ENCODE measurements at regions not wholly inside any gene's neighbourhood (a gene's known extent, or its start where the extent isn't known, plus 50 kb on each side); places are given as distances from the start of the nearest gene placed in this dataset.

GRCh38 chr9:25904701-25905100 is 226.5 kb upstream of the TUSC1 start:
- Mint-ChIP-seq H3K27ac (no peak overlapping the region), H3K36me3 (ENCODE audit: low read depth) (no peaks in the 10 kb centered on the region), H3K4me1 (no peaks in the 10 kb centered on the region), H3K9me3 (peaks cover 35% of the 10 kb centered on the region), H3K4me3 (no peak overlapping the region), H3K27me3 (no peaks in the 10 kb centered on the region)
- DNase-seq, result no peak
- no peak for ATAC-seq

- Mint-ChIP-seq H3K36me3 (ENCODE audit: low read depth) (no peaks in the 10 kb centered on the region), H3K4me1 (no peaks in the 10 kb centered on the region)
These were observed 213.3 kb upstream of the TUSC1 start for GRCh38 chr9:25891527-25891926.

GRCh38 chr9:25889661-25890060 is 211.4 kb upstream of the TUSC1 start:
- Mint-ChIP-seq H3K4me3 (no peak overlapping the region), H3K27me3 (no peaks in the 10 kb centered on the region), H3K27ac (no peak overlapping the region), H3K4me1 (no peaks in the 10 kb centered on the region), H3K9me3 (peaks cover 15% of the 10 kb centered on the region), H3K36me3 (ENCODE audit: low read depth) (no peaks in the 10 kb centered on the region)
- no peak for ATAC-seq
- DNase-seq, result no peak

More at GRCh38 chr9:25891527-25891926, 213.3 kb upstream of the TUSC1 start:
- Mint-ChIP-seq H3K27me3 (no peaks in the 10 kb centered on the region), H3K4me3 (no peak overlapping the region), H3K27ac (no peak overlapping the region), H3K9me3 (peaks cover 22% of the 10 kb centered on the region)
- ATAC-seq (no peak), DNase-seq (no peak)

- Mint-ChIP-seq H3K4me1 (no peaks in the 10 kb centered on the region), H3K4me3 (no peak overlapping the region), H3K27ac (no peak overlapping the region), H3K9me3 (peaks cover 13% of the 10 kb centered on the region), H3K27me3 (no peaks in the 10 kb centered on the region), H3K36me3 (ENCODE audit: low read depth) (no peaks in the 10 kb centered on the region)
- DNase-seq, result no peak
- ATAC-seq, result no peak
These were observed 198.0 kb upstream of the TUSC1 start for GRCh38 chr9:25876248-25876647.

GRCh38 chr9:25864509-25864908 is 186.3 kb upstream of the TUSC1 start:
- DNase-seq (no peak), ATAC-seq (no peak)
- Mint-ChIP-seq H3K9me3 (peaks cover 17% of the 10 kb centered on the region), H3K27ac (no peak overlapping the region), H3K4me3 (no peak overlapping the region), H3K4me1 (no peaks in the 10 kb centered on the region), H3K27me3 (no peaks in the 10 kb centered on the region), H3K36me3 (ENCODE audit: low read depth) (no peaks in the 10 kb centered on the region)

- Mint-ChIP-seq H3K27me3 (no peaks in the 10 kb centered on the region), H3K9me3 (peaks cover 13% of the 10 kb centered on the region), H3K27ac (no peak overlapping the region), H3K4me1 (no peaks in the 10 kb centered on the region), H3K4me3 (no peak overlapping the region), H3K36me3 (ENCODE audit: low read depth) (no peaks in the 10 kb centered on the region)
- no peak for DNase-seq
- no peak for ATAC-seq
These were observed 183.2 kb upstream of the TUSC1 start for GRCh38 chr9:25861421-25861820.

- no peaks in the 10 kb centered on the region for H3K27me3 Mint-ChIP-seq
- no peak for DNase-seq
- no peak overlapping the region for H3K4me3 Mint-ChIP-seq
- no peak overlapping the region for H3K27ac Mint-ChIP-seq
- peaks cover 21% of the 10 kb centered on the region for H3K9me3 Mint-ChIP-seq
- ATAC-seq, result no peak
- H3K36me3 Mint-ChIP-seq (ENCODE audit: low read depth), result no peaks in the 10 kb centered on the region
- H3K4me1 Mint-ChIP-seq, result no peaks in the 10 kb centered on the region
These were observed 178.9 kb upstream of the TUSC1 start for GRCh38 chr9:25857147-25857546.

- no peak for ATAC-seq
- Mint-ChIP-seq H3K36me3 (ENCODE audit: low read depth) (no peaks in the 10 kb centered on the region), H3K4me1 (no peaks in the 10 kb centered on the region)
These were observed 172.6 kb upstream of the TUSC1 start for GRCh38 chr9:25850803-25851202.

GRCh38 chr9:25845867-25846266 is 167.6 kb upstream of the TUSC1 start:
- no peak overlapping the region for H3K4me3 Mint-ChIP-seq
- H3K27ac Mint-ChIP-seq, result no peak overlapping the region
- no peaks in the 10 kb centered on the region for H3K36me3 Mint-ChIP-seq (ENCODE audit: low read depth)
- DNase-seq (no peak), ATAC-seq (no peak)
- H3K4me1 Mint-ChIP-seq, result no peaks in the 10 kb centered on the region
- peaks cover 8% of the 10 kb centered on the region for H3K9me3 Mint-ChIP-seq
- H3K27me3 Mint-ChIP-seq, result no peaks in the 10 kb centered on the region

More at GRCh38 chr9:25850803-25851202, 172.6 kb upstream of the TUSC1 start:
- Mint-ChIP-seq H3K27ac (no peak overlapping the region), H3K27me3 (no peaks in the 10 kb centered on the region), H3K4me3 (no peak overlapping the region), H3K9me3 (peaks cover 27% of the 10 kb centered on the region)
- DNase-seq, result no peak

- no peaks in the 10 kb centered on the region for H3K27me3 Mint-ChIP-seq
- DNase-seq (no peak), ATAC-seq (no peak)
- no peak overlapping the region for H3K4me3 Mint-ChIP-seq
- no peaks in the 10 kb centered on the region for H3K4me1 Mint-ChIP-seq
- no peak overlapping the region for H3K27ac Mint-ChIP-seq
- H3K36me3 Mint-ChIP-seq (ENCODE audit: low read depth), result no peaks in the 10 kb centered on the region
- peaks cover 26% of the 10 kb centered on the region for H3K9me3 Mint-ChIP-seq
These were observed 152.1 kb upstream of the TUSC1 start for GRCh38 chr9:25830381-25830780.

GRCh38 chr9:25827626-25828025 is 149.4 kb upstream of the TUSC1 start:
- no peak overlapping the region for H3K4me3 Mint-ChIP-seq
- DNase-seq (no peak), ATAC-seq (no peak)
- no peak overlapping the region for H3K27ac Mint-ChIP-seq
- H3K9me3 Mint-ChIP-seq, result peaks cover 47% of the 10 kb centered on the region
- no peaks in the 10 kb centered on the region for H3K4me1 Mint-ChIP-seq
- no peaks in the 10 kb centered on the region for H3K27me3 Mint-ChIP-seq
- H3K36me3 Mint-ChIP-seq (ENCODE audit: low read depth), result no peaks in the 10 kb centered on the region

- Mint-ChIP-seq H3K27me3 (no peaks in the 10 kb centered on the region), H3K27ac (no peak overlapping the region), H3K4me1 (no peaks in the 10 kb centered on the region), H3K9me3 (peaks cover 6% of the 10 kb centered on the region), H3K36me3 (ENCODE audit: low read depth) (no peaks in the 10 kb centered on the region), H3K4me3 (no peak overlapping the region)
- ATAC-seq, result no peak
- no peak for DNase-seq
These were observed 138.2 kb upstream of the TUSC1 start for GRCh38 chr9:25816439-25816838.

- Mint-ChIP-seq H3K27me3 (no peaks in the 10 kb centered on the region), H3K4me3 (no peak overlapping the region), H3K36me3 (ENCODE audit: low read depth) (no peaks in the 10 kb centered on the region), H3K27ac (no peak overlapping the region), H3K9me3 (peaks cover 4% of the 10 kb centered on the region), H3K4me1 (no peaks in the 10 kb centered on the region)
- DNase-seq (no peak), ATAC-seq (no peak)
These were observed 135.8 kb upstream of the TUSC1 start for GRCh38 chr9:25814023-25814422.

GRCh38 chr9:25813478-25813877 is 135.2 kb upstream of the TUSC1 start:
- no peak for ATAC-seq
- Mint-ChIP-seq H3K27ac (no peak overlapping the region), H3K36me3 (ENCODE audit: low read depth) (no peaks in the 10 kb centered on the region), H3K4me3 (no peak overlapping the region), H3K9me3 (peaks cover 7% of the 10 kb centered on the region), H3K27me3 (no peaks in the 10 kb centered on the region), H3K4me1 (no peaks in the 10 kb centered on the region)
- no peak for DNase-seq

GRCh38 chr9:25808554-25808953 is 130.3 kb upstream of the TUSC1 start:
- Mint-ChIP-seq H3K4me1 (no peaks in the 10 kb centered on the region), H3K27me3 (no peaks in the 10 kb centered on the region), H3K9me3 (peaks cover 8% of the 10 kb centered on the region), H3K4me3 (no peak overlapping the region), H3K36me3 (ENCODE audit: low read depth) (no peaks in the 10 kb centered on the region), H3K27ac (no peak overlapping the region)
- no peak for DNase-seq
- ATAC-seq, result no peak

GRCh38 chr9:25804856-25805255 is 126.6 kb upstream of the TUSC1 start:
- no peak overlapping the region for H3K27ac Mint-ChIP-seq
- ATAC-seq (no peak), DNase-seq (no peak)
- H3K4me1 Mint-ChIP-seq, result no peaks in the 10 kb centered on the region
- no peaks in the 10 kb centered on the region for H3K36me3 Mint-ChIP-seq (ENCODE audit: low read depth)
- peaks cover 13% of the 10 kb centered on the region for H3K9me3 Mint-ChIP-seq
- H3K27me3 Mint-ChIP-seq, result no peaks in the 10 kb centered on the region
- no peak overlapping the region for H3K4me3 Mint-ChIP-seq
